Right atrium auricular region (tissue), 2 donors: ENCODE measurements at regions not wholly inside any gene's neighbourhood (a gene's known extent, or its start where the extent isn't known, plus 50 kb on each side); places are given as distances from the start of the nearest gene placed in this dataset.

Experiments
- DNase-seq: peaks from one replicate; pipeline ENCODE4 v3.0.0-alpha.2; 2019; ENCODE audit warnings: low spot score
- H3K27ac ChIP-seq, 2 donors: fragments of 200-600 bp; sonication (generic); 1 replicate in 1 of 2; 2 replicates in 1 of 2; pipeline ENCODE4 v1.5.1; 2016 to 2019
- H3K27me3 ChIP-seq, 2 donors: fragments of 200-600 bp; sonication (generic); one replicate each; pipeline versions ENCODE4 v1.5.1 to v1.6.0; 2017 to 2019
- H3K36me3 ChIP-seq: fragments of 200-600 bp; sonication (generic); one replicate; pipeline ENCODE4 v1.5.1; 2016
- H3K4me1 ChIP-seq, 2 donors: fragments of 200-600 bp; sonication (generic); one replicate each; pipeline versions ENCODE4 v1.5.1 to v1.6.0; 2017 to 2019
- H3K4me3 ChIP-seq, 2 donors: fragments of 200-600 bp; sonication (generic); 1 replicate in 1 of 2; 2 replicates in 1 of 2; pipeline ENCODE4 v1.5.1; 2017 to 2019; ENCODE audit warnings: mild to moderate bottlenecking in 1 of 2, moderate library complexity in 1 of 2
- H3K9me3 ChIP-seq, 2 donors: fragments of 200-600 bp; sonication (generic); one replicate each; pipeline ENCODE4 v1.5.1; 2019
- TF ChIP-seq, protein P1 (sequence below), 2 donors: fragments of 200-600 bp; sonication (generic); IDR thresholded peaks; one replicate each; pipeline ENCODE4 v1.5.1; 2019; ENCODE audit warnings: antibody characterized with exemption in 2 of 2

DNA sequence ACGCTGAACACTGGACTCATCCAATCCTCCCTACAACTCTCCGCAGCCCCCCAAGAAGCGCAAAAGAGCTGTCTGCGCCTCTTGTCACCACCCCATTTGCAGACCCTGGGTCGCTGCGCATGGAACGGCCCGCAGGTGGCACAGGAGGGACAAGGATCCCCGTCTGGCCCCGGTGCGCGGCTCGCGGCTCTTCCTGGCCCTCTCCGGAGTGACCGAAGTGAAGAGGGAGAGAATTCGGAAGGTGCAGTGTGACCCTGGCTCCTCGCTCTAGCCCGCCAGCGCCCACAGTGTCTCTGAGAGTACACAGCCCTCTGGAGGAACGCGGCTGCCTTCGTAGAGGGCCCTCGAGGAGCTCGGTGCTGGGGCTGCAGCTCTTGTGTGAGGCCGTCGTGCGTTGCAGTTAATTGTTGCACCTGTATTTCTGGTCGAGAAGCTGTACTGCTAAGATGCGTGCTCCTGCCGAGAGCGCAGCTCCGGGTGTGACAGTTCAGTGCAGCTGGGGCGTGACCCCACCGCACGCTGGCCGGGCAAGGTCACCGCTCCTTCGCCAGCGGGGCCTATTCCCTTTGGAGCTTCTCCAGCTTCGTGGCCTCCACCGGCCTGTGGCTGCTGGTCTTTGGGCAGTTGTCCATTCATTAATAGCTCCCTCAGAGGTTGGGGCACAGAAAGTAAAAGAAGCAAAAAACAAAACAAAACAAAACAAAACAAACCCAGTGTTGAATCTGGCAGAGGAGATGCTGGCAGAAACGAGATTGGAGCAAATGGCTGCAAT is 119.0 kb downstream of the SEC23IP start:
- no peak for DNase-seq

DNA sequence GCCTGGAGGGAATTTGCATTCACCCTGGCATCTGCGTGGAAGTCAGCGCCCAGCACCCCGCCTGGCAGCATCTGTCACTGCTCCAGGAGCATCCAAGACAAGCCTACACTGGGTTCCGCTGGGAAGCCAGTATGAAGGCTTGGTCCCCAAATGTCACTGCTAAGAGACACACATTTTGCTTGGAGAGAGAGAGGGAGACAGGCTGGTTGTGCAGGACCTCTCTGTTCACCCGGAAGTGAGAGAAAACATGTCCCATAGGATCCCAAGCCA is 119.5 kb downstream of the SEC23IP start:
- Histone ChIP-seq H3K27ac (no peak overlapping the region), H3K27me3 (no peaks in the 10 kb centered on the region), H3K4me3 (no peak overlapping the region), H3K36me3 (no peaks in the 10 kb centered on the region), H3K9me3 (no peaks in the 10 kb centered on the region), H3K4me1 (no peaks in the 10 kb centered on the region)
- TF ChIP-seq, protein P1, sequence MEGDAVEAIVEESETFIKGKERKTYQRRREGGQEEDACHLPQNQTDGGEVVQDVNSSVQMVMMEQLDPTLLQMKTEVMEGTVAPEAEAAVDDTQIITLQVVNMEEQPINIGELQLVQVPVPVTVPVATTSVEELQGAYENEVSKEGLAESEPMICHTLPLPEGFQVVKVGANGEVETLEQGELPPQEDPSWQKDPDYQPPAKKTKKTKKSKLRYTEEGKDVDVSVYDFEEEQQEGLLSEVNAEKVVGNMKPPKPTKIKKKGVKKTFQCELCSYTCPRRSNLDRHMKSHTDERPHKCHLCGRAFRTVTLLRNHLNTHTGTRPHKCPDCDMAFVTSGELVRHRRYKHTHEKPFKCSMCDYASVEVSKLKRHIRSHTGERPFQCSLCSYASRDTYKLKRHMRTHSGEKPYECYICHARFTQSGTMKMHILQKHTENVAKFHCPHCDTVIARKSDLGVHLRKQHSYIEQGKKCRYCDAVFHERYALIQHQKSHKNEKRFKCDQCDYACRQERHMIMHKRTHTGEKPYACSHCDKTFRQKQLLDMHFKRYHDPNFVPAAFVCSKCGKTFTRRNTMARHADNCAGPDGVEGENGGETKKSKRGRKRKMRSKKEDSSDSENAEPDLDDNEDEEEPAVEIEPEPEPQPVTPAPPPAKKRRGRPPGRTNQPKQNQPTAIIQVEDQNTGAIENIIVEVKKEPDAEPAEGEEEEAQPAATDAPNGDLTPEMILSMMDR (IDR thresholded peaks at IDR 0.05): no peak
- DNase-seq: no peak

More for the DNA sequence above, 119.0 kb downstream of the SEC23IP start:
- Histone ChIP-seq H3K27ac (no peak overlapping the region), H3K9me3 (no peaks in the 10 kb centered on the region), H3K4me3 (no peak overlapping the region), H3K27me3 (no peaks in the 10 kb centered on the region), H3K36me3 (no peaks in the 10 kb centered on the region), H3K4me1 (no peaks in the 10 kb centered on the region)
- TF ChIP-seq, protein P1 (IDR thresholded peaks at IDR 0.05): no peak

- Histone ChIP-seq H3K36me3 (no peaks in the 10 kb centered on the region), H3K9me3 (no peaks in the 10 kb centered on the region), H3K27me3 (no peaks in the 10 kb centered on the region), H3K4me3 (no peak overlapping the region), H3K4me1 (no peaks in the 10 kb centered on the region), H3K27ac (no peak overlapping the region)
- no peak for DNase-seq
- TF ChIP-seq, protein P1 (IDR thresholded peaks at IDR 0.05): no peak
Observed at GRCh38 chr10:120012566-120012965, 120.0 kb downstream of the SEC23IP start.

DNA sequence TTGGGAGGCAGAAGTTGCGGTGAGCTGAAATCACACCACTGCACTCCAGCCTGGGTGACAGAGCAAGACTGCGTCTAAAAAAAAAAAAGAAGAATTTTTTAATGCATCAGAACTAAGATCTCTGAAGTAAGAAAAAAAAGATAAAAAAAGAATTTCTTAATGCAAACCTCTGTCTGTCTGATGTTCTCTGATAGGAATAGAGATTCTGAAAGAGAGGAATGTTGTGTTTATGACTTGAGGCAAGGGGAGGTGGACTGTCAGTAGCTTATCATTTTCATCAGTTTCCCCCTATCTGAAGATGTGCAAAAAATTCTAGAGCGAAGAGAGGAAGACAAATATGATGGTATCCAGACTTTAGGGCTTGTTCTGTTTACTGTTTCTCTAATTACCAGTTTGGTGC is 121.5 kb downstream of the SEC23IP start:
- no peak overlapping the region for H3K4me3 ChIP-seq
- H3K36me3 ChIP-seq: no peaks in the 10 kb centered on the region
- H3K27me3 ChIP-seq: no peaks in the 10 kb centered on the region
- H3K27ac ChIP-seq: no peak overlapping the region
- DNase-seq: no peak
- H3K9me3 ChIP-seq: no peaks in the 10 kb centered on the region
- TF ChIP-seq, protein P1 (IDR thresholded peaks at IDR 0.05): no peak
- no peaks in the 10 kb centered on the region for H3K4me1 ChIP-seq

DNA sequence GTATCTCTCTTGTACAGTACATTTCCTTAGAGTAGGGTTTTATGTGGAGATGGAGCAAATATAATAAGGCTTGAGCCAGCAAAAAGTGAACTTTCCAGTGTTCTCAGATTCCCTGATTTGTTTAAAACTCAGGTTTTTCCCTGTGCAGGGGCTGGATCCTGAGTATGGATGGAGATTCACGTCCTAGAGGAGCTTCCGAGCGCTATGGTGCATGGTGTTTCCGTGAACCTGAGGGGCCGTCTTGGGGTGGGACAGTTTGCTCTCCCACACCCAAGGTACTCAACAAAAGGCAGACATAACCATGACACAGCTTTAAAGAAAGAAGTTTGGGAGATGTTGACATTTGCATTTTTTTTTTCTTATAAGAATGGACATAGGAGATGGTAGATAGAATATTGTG is 122.5 kb downstream of the SEC23IP start:
- Histone ChIP-seq H3K9me3 (no peaks in the 10 kb centered on the region), H3K27me3 (no peaks in the 10 kb centered on the region), H3K4me1 (no peaks in the 10 kb centered on the region), H3K36me3 (no peaks in the 10 kb centered on the region), H3K27ac (no peak overlapping the region), H3K4me3 (no peak overlapping the region)
- TF ChIP-seq, protein P1 (IDR thresholded peaks at IDR 0.05): no peak
- no peak for DNase-seq

DNA sequence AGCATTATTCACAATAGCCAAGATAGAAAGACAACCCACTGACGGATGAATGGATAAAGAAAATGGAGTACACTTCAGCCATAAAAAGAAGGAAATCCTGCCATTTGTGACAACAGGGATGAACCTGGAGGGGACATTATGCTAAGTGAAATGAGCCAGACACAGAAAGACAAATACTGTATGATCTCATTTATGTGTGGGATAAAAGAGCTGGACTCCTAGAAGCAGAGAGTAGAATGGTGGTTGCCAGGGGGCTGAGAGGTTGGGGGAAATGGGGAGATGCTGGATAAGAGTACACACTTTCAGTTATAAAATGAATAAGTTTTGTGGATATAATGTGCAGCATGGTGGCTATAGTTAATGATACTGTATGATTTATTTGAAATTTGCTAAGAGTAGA is 124.4 kb downstream of the SEC23IP start:
- no peaks in the 10 kb centered on the region for H3K27me3 ChIP-seq
- TF ChIP-seq, protein P1 (IDR thresholded peaks at IDR 0.05): no peak
- H3K4me1 ChIP-seq: no peaks in the 10 kb centered on the region
- H3K9me3 ChIP-seq: no peaks in the 10 kb centered on the region
- H3K4me3 ChIP-seq: no peak overlapping the region
- H3K36me3 ChIP-seq: no peaks in the 10 kb centered on the region
- no peak for DNase-seq
- H3K27ac ChIP-seq: no peak overlapping the region
